ENCODE measurements at regions not wholly inside any gene's neighbourhood (a gene's known extent, or its start where the extent isn't known, plus 50 kb on each side); places are given as distances from the start of the nearest gene placed in this dataset.

- TF ChIP-seq FOXA3 (CRISPR knock-in tag; conservative IDR thresholded peaks at IDR 0.05 in 1 of 2, IDR thresholded peaks at IDR 0.05 in 1 of 2) = no peak
Measured at GRCh38 chr13:31528176-31528575, 211.2 kb upstream of the RXFP2 start (continued).

DNA sequence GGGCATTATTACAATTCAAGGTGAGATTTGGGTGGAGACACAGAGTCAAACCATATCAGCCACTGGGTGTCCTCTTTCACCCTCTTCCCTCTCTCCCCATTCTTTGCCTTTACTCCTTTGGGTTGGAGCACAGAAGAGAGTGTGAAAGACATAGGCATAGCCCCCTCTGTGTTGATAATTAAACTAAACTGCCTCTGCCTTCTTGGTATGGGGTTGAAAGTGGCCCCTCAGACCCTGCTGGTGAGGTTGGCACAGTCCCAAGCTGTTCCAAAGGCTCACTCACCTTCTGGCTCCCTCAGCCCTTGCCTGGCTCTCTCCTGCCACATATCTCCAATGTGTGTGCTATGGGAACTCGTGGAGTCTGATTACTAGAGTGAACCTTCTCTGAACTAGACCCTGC is 210.6 kb upstream of the RXFP2 start:
- ATAC-seq = no peak
- ChIA-PET POLR2A (no interaction called here), CTCF (ENCODE audit: low intra/inter-chr PET ratio) (no interaction called here)
- Histone ChIP-seq H3K4me1 (replicated peaks in 1 of 2; ENCODE audit: control insufficient read depth in 2 of 2, insufficient read depth in 2 of 2, low read length in 2 of 2) (no peaks in the 10 kb centered on the region), H3K9me1 (ENCODE audit: control insufficient read depth, insufficient read depth, low read length) (no peaks in the 10 kb centered on the region), H3K4me2 (ENCODE audit: insufficient read depth, low read length) (no peak overlapping the region), H3K27ac (ENCODE audit: extremely low read depth, low read depth, low read length) (no peak overlapping the region), H3K79me2 (ENCODE audit: control insufficient read depth, insufficient read depth, low read length) (no peaks in the 10 kb centered on the region), H3K27me3 (ENCODE audit: control insufficient read depth in 2 of 2, insufficient read depth in 2 of 2, low read length in 2 of 2) (no peaks in the 10 kb centered on the region), H3K36me3 (ENCODE audit: control insufficient read depth, insufficient read depth, low read length) (no peaks in the 10 kb centered on the region), H3K9me3 (replicated peaks; ENCODE audit: control insufficient read depth, insufficient read depth, low read depth, low read length) (no peaks in the 10 kb centered on the region), H4K20me1 (replicated peaks; ENCODE audit: control insufficient read depth, insufficient read depth, low read length) (no peaks in the 10 kb centered on the region), H3K9ac (ENCODE audit: insufficient read depth in 1 of 2, low read depth in 2 of 2, low read length in 2 of 2) (no peak overlapping the region), H3K4me3 (no peak overlapping the region), H2AFZ (ENCODE audit: low read depth, low read length) (no peak overlapping the region)
- in situ Hi-C loops (cut with MboI) = no loop called here
- intact Hi-C loops (cut with micrococcal nuclease) = no loop called here
- WGBS (ENCODE audit: insufficient coverage, low coverage, missing lambda C conversion rate) = 0% methylated on average over 1 of the region's 1 CpG
- no peak for FAIRE-seq
- DNase-seq (ENCODE audit: extremely low read depth in 1 of 4, low spot score in 3 of 4) = no peak
- TF ChIP-seq, protein P1, sequence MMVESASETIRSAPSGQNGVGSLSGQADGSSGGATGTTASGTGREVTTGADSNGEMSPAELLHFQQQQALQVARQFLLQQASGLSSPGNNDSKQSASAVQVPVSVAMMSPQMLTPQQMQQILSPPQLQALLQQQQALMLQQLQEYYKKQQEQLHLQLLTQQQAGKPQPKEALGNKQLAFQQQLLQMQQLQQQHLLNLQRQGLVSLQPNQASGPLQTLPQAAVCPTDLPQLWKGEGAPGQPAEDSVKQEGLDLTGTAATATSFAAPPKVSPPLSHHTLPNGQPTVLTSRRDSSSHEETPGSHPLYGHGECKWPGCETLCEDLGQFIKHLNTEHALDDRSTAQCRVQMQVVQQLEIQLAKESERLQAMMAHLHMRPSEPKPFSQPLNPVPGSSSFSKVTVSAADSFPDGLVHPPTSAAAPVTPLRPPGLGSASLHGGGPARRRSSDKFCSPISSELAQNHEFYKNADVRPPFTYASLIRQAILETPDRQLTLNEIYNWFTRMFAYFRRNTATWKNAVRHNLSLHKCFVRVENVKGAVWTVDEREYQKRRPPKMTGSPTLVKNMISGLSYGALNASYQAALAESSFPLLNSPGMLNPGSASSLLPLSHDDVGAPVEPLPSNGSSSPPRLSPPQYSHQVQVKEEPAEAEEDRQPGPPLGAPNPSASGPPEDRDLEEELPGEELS (CRISPR knock-in tag; IDR thresholded peaks at IDR 0.05; ENCODE audit: borderline replicate concordance) = no peak
- TF ChIP-seq ZNF253 (CRISPR knock-in tag; conservative IDR thresholded peaks at IDR 0.05) = no peak
- no TSS peak for BruUV-seq (replicated peaks)

All from K562 (cell line).